ENCODE measurements at regions not wholly inside any gene's neighbourhood (a gene's known extent, or its start where the extent isn't known, plus 50 kb on each side); places are given as distances from the start of the nearest gene placed in this dataset.

DNA sequence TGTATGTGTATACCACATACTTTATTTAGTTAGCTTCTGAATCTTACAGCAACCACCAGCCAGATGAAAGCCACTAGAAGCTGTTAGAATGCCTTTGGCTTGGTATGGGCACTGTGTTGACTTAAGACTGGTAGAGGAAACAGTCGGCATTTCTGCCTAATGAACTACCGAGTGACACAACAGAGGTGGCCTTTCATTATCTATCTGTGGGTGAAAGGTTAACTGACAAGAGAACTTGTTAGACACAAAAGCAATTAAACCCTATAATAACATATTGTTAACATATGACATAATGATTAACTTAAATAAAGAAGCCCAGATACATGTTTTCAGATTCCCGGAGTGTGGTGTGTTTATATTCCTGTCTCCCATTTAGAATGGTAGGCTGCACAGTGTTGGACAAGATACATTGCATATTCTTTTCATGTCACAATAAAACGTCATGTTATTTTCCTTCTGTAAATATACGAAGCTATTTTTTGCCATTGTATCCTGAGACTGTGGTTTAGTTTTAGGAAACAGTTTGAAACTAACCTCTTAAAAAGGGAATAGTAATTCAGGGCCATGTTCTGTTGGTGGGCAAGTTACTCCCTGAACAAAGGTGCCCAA, 181.5 kb downstream of the SLIT2 start:
- intact Hi-C loops (cut with micrococcal nuclease) = no loop called here
- TF ChIP-seq, protein P1, sequence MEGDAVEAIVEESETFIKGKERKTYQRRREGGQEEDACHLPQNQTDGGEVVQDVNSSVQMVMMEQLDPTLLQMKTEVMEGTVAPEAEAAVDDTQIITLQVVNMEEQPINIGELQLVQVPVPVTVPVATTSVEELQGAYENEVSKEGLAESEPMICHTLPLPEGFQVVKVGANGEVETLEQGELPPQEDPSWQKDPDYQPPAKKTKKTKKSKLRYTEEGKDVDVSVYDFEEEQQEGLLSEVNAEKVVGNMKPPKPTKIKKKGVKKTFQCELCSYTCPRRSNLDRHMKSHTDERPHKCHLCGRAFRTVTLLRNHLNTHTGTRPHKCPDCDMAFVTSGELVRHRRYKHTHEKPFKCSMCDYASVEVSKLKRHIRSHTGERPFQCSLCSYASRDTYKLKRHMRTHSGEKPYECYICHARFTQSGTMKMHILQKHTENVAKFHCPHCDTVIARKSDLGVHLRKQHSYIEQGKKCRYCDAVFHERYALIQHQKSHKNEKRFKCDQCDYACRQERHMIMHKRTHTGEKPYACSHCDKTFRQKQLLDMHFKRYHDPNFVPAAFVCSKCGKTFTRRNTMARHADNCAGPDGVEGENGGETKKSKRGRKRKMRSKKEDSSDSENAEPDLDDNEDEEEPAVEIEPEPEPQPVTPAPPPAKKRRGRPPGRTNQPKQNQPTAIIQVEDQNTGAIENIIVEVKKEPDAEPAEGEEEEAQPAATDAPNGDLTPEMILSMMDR (IDR thresholded peaks at IDR 0.05) = no peak
- no peak for ATAC-seq
- no peak for DNase-seq
- ChIA-PET POLR2A (interaction anchor here (0.5 kb wide), 1 partner anchor 239 kb away, joined by 3 read pairs; no protein-coding TSS in a partner anchor), CTCF (interaction anchor here (1.0 kb wide), 1 partner anchor 252 kb away, joined by 4 read pairs; no protein-coding TSS in a partner anchor)
- Mint-ChIP-seq H3K4me1 (ENCODE audit: low read depth) (no peaks in the 10 kb centered on the region), H3K27ac (no peak overlapping the region), H3K9me3 (peaks cover 2% of the 10 kb centered on the region), H3K27me3 (peaks cover 2% of the 10 kb centered on the region), H3K36me3 (ENCODE audit: low read depth) (no peaks in the 10 kb centered on the region), H3K4me3 (no peak overlapping the region)

DNA sequence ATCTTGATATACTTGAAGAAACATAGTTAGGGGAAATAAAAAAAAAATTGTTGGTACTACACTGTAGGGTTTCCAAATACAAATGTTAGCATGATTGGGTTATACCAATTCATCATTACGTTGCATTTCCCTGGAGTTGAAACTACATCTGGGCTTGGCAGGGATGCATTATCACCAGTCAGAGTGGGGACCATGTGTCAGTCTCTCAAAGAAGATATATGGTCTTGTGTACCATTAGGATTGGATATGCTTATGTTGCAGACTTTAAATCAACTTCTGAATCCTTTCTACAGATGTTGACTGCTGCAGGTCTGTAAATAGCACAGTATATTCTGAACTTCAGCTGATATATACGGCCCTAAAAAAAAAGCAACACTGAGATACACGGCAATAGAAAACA, 188.5 kb downstream of the SLIT2 start:
- DNase-seq (no peak), ATAC-seq (no peak)
- no peaks in the 10 kb centered on the region for H3K36me3 Mint-ChIP-seq (ENCODE audit: low read depth)
- POLR2A ChIA-PET = no interaction called here
- TF ChIP-seq, protein P1 (IDR thresholded peaks at IDR 0.05) = no peak
- H3K4me1 Mint-ChIP-seq (ENCODE audit: low read depth) = no peaks in the 10 kb centered on the region
- no peak overlapping the region for H3K27ac Mint-ChIP-seq
- no peak overlapping the region for H3K4me3 Mint-ChIP-seq
- peaks cover 2% of the 10 kb centered on the region for H3K9me3 Mint-ChIP-seq
- H3K27me3 Mint-ChIP-seq = no peaks in the 10 kb centered on the region
- intact Hi-C loops (cut with micrococcal nuclease) = no loop called here
- CTCF ChIA-PET = no interaction called here

DNA sequence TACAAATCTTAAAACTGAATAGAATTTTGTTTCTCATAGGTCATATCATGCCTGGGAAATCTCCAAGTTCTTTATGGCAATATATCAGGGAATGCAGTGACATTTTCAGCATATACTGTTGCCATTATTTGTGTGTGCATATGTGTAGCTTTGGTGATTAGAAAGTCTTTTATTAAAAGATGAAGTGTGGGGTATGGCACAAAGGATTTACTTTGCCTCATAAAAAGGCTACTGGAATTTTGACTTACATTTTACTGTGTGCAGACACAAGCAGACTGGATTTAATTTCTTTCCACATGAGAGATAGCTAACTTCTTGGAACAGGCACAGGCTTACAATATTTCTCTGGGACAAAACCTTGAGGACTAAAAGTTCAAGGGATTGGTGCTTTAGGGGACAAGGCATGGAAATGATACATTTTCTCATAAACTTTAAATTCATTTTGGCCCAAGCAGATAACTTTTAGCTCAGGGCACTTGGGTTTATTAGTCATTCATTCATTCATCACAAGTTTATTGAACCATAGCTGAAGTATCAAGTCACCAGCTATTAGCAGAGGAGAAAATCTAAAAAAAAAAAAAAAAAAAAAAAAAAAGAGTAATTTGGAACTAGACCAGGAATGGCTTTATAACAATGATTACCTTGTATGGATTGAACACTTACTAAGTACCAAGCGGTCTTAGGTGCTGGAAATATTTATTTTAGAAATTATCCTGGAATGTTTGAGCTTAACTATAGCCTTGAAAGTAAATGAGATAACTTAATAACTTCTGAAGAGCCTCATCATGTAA, 191.5 kb downstream of the SLIT2 start:
- TF ChIP-seq, protein P1 (IDR thresholded peaks at IDR 0.05) = no peak
- no peaks in the 10 kb centered on the region for H3K4me1 Mint-ChIP-seq (ENCODE audit: low read depth)
- ChIA-PET CTCF (interaction anchor here (0.6 kb wide), 1 partner anchor 43 kb away, joined by 3 read pairs; no protein-coding TSS in a partner anchor), POLR2A (no interaction called here)
- H3K27ac Mint-ChIP-seq = no peak overlapping the region
- DNase-seq (no peak), ATAC-seq (no peak)
- H3K36me3 Mint-ChIP-seq (ENCODE audit: low read depth) = no peaks in the 10 kb centered on the region
- no peak overlapping the region for H3K4me3 Mint-ChIP-seq
- intact Hi-C loops (cut with micrococcal nuclease) = no loop called here
- peaks cover 2% of the 10 kb centered on the region for H3K27me3 Mint-ChIP-seq
- no peaks in the 10 kb centered on the region for H3K9me3 Mint-ChIP-seq

DNA sequence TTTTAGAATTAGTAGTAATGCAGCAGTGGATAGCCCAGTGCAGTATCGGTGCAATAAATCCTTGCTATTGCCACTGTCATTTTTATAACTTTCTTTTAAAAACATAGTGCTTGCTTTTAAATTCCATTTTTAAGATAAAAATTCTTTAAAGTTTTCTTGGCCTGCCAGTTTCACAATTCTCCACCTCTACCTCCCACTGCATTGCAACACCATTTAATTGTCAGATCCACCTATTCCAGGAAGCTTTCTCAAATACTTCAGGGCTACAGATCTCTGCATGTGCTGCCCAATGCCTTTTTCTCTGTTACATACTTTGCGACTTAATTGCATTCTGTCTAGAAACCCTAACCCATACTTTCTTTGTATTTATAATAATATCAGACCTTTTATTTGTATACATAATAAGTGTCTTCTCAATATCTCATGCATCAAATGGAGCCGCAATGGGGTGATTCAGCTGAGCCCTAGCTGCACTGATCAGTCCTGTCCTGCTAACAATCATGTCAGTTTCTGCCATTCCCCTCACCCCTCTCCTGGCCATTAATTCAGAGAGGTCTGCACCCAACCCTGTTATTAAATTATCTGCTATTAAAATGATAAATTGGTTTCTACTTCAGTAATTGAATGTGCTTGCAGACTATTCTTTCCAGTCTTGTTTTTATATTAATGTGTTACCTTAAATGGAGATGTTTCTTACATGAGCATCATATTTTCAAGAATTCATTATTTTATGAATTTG, 193.1 kb downstream of the SLIT2 start:
- no peak for DNase-seq
- ATAC-seq = no peak
- Mint-ChIP-seq H3K9me3 (no peaks in the 10 kb centered on the region), H3K4me1 (ENCODE audit: low read depth) (no peaks in the 10 kb centered on the region), H3K27ac (no peak overlapping the region), H3K36me3 (ENCODE audit: low read depth) (no peaks in the 10 kb centered on the region), H3K27me3 (peaks cover 2% of the 10 kb centered on the region), H3K4me3 (no peak overlapping the region)
- POLR2A ChIA-PET = no interaction called here
- CTCF ChIA-PET = no interaction called here
- TF ChIP-seq, protein P1 (IDR thresholded peaks at IDR 0.05) = no peak
- intact Hi-C loops (cut with micrococcal nuclease) = no loop called here
